ENCODE measurements at regions not wholly inside any gene's neighbourhood (a gene's known extent, or its start where the extent isn't known, plus 50 kb on each side); places are given as distances from the start of the nearest gene placed in this dataset.

DNA sequence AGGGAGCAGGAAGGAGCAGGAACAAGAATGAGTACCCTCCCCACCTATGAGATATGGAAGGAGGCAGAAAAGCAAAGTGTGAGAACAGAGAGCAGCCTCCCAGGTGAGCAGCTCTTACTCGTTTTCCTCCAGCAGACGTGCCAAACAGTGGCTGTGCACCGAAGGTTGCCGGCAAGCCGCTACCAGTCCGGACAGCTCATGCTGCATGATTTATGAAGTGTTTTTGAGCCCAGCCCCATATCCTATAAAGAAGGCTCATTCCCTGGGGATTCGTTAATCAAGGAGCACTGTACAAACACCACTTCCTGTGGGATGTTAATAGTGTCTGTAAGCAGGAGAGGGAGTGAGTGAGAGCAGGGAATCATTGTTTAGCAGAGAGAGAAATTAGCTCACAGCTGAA, 118.3 kb upstream of the FOXB1 start (continued):
- TF ChIP-seq YY1 (tag by site-specific recombination; IDR thresholded peaks at IDR 0.05): no peak
- TF ChIP-seq ZNF624 (tag by site-specific recombination; IDR thresholded peaks at IDR 0.05): no peak
- TF ChIP-seq, protein P1, sequence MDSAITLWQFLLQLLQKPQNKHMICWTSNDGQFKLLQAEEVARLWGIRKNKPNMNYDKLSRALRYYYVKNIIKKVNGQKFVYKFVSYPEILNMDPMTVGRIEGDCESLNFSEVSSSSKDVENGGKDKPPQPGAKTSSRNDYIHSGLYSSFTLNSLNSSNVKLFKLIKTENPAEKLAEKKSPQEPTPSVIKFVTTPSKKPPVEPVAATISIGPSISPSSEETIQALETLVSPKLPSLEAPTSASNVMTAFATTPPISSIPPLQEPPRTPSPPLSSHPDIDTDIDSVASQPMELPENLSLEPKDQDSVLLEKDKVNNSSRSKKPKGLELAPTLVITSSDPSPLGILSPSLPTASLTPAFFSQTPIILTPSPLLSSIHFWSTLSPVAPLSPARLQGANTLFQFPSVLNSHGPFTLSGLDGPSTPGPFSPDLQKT (IDR thresholded peaks at IDR 0.05; ENCODE audit: borderline replicate concordance, low read depth, low read length): no peak
- no peak for TF ChIP-seq ZNF701 (tag by site-specific recombination; IDR thresholded peaks at IDR 0.05)
- no peak for TF ChIP-seq KLF16 (tag by site-specific recombination; IDR thresholded peaks at IDR 0.05)
- TF ChIP-seq ZNF26 (tag by site-specific recombination; IDR thresholded peaks at IDR 0.05): no peak
- TF ChIP-seq ZNF366 (tag by site-specific recombination; conservative IDR thresholded peaks at IDR 0.05): peak; percentile 56
- TF ChIP-seq TRIM28 (IDR thresholded peaks at IDR 0.05; ENCODE audit: borderline replicate concordance, low read length): peak; percentile 69
- no peak; the same call in 1 of the 2 replicates for TF ChIP-seq KLF9 (tag by site-specific recombination; IDR thresholded peaks at IDR 0.05; ENCODE audit: low read depth)
- peak; percentile 58 for TF ChIP-seq ZIC2 (tag by site-specific recombination; IDR thresholded peaks at IDR 0.05)
- TF ChIP-seq ZNF792 (tag by site-specific recombination; IDR thresholded peaks at IDR 0.05): no peak
- peak; percentile 48; the same call in 1 of the 2 replicates for TF ChIP-seq IKZF3 (tag by site-specific recombination; IDR thresholded peaks at IDR 0.05)
- TF ChIP-seq ZNF843 (tag by site-specific recombination; IDR thresholded peaks at IDR 0.05): peak; percentile 77
- no peak; the same call in 1 of the 2 replicates for TF ChIP-seq ZNF341 (tag by site-specific recombination; IDR thresholded peaks at IDR 0.05; ENCODE audit: low read depth)
- peak; percentile 71 for TF ChIP-seq KLF1 (tag by site-specific recombination; IDR thresholded peaks at IDR 0.05)
- peak; percentile 68 for TF ChIP-seq ZBTB17 (tag by site-specific recombination; IDR thresholded peaks at IDR 0.05)
- TF ChIP-seq ZNF776 (tag by site-specific recombination; IDR thresholded peaks at IDR 0.05; ENCODE audit: borderline replicate concordance): no peak
- no peak for TF ChIP-seq PBX3 (CRISPR knock-in tag; IDR thresholded peaks at IDR 0.05)
- no peak for TF ChIP-seq ZSCAN5A (tag by site-specific recombination; IDR thresholded peaks at IDR 0.05)
- TF ChIP-seq, protein P2, sequence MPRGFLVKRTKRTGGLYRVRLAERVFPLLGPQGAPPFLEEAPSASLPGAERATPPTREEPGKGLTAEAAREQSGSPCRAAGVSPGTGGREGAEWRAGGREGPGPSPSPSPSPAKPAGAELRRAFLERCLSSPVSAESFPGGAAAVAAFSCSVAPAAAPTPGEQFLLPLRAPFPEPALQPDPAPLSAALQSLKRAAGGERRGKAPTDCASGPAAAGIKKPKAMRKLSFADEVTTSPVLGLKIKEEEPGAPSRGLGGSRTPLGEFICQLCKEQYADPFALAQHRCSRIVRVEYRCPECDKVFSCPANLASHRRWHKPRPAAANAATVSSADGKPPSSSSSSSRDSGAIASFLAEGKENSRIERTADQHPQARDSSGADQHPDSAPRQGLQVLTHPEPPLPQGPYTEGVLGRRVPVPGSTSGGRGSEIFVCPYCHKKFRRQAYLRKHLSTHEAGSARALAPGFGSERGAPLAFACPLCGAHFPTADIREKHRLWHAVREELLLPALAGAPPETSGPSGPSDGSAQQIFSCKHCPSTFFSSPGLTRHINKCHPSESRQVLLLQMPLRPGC (tag by site-specific recombination; IDR thresholded peaks at IDR 0.05): peak; percentile 63; the same call in 1 of the 2 replicates
- TF ChIP-seq ZNF121 (tag by site-specific recombination; IDR thresholded peaks at IDR 0.05): no peak
- TF ChIP-seq KLF8 (tag by site-specific recombination; IDR thresholded peaks at IDR 0.05): peak; percentile 45; the same call in 1 of the 2 replicates
- TF ChIP-seq, protein P3, sequence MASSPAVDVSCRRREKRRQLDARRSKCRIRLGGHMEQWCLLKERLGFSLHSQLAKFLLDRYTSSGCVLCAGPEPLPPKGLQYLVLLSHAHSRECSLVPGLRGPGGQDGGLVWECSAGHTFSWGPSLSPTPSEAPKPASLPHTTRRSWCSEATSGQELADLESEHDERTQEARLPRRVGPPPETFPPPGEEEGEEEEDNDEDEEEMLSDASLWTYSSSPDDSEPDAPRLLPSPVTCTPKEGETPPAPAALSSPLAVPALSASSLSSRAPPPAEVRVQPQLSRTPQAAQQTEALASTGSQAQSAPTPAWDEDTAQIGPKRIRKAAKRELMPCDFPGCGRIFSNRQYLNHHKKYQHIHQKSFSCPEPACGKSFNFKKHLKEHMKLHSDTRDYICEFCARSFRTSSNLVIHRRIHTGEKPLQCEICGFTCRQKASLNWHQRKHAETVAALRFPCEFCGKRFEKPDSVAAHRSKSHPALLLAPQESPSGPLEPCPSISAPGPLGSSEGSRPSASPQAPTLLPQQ (tag by site-specific recombination; IDR thresholded peaks at IDR 0.05): 0 out of 2 replicates have a peak, but pooled peaks have one; percentile 13
- peak; percentile 65; the same call in 1 of the 2 replicates for TF ChIP-seq ZNF580 (tag by site-specific recombination; IDR thresholded peaks at IDR 0.05)
- TF ChIP-seq TSHZ1 (tag by site-specific recombination; IDR thresholded peaks at IDR 0.05; ENCODE audit: borderline replicate concordance): peak; percentile 95
- peak; percentile 43; the same call in 1 of the 2 replicates for TF ChIP-seq GLIS1 (tag by site-specific recombination; IDR thresholded peaks at IDR 0.05)
